Activated T-helper 1 cell treated with anti-CD3 and anti-CD28 coated beads, Interleukin-12 subunit alpha, Interleukin-12 subunit beta, Interleukin-2, Interleukin-4 antibody, amounts not matched to agents 30 ng/mL and 10 ng/mL and 1 ng/mL, durations not matched to agents 14 hours and 24 hours and 36 hours (primary cell): ENCODE measurements at regions not wholly inside any gene's neighbourhood (a gene's known extent, or its start where the extent isn't known, plus 50 kb on each side); places are given as distances from the start of the nearest gene placed in this dataset.

Source experiments
- DNase-seq: peaks from one replicate; pipeline ENCODE4 v3.0.0; 2021; ENCODE audit warnings: low spot score
- H3K27ac Mint-ChIP-seq: one replicate; pipeline ENCODE4 v1.8.0; 2021; ENCODE audit warnings: mild to moderate bottlenecking, mixed read lengths
- H3K27me3 Mint-ChIP-seq: one replicate; pipeline ENCODE4 v1.8.0; 2022; ENCODE audit warnings: mild to moderate bottlenecking, moderate library complexity, mixed read lengths; ENCODE audit not compliant: insufficient read depth
- H3K36me3 Mint-ChIP-seq: one replicate; pipeline ENCODE4 v1.8.0; 2021; ENCODE audit warnings: low read depth, mixed read lengths
- H3K4me1 Mint-ChIP-seq: one replicate; pipeline ENCODE4 v1.8.0; 2021; ENCODE audit warnings: low read depth, mixed read lengths
- H3K4me3 Mint-ChIP-seq: one replicate; pipeline ENCODE4 v1.8.0; 2021; ENCODE audit warnings: mild to moderate bottlenecking, moderate library complexity, mixed read lengths
- H3K9me3 Mint-ChIP-seq: one replicate; pipeline ENCODE4 v1.8.0; 2021; ENCODE audit warnings: mixed read lengths
- intact Hi-C: fragments of 100-400 bp; cut with micrococcal nuclease; formaldehyde crosslinking; loops from one replicate; pipeline ENCODE4 v1.15.1; 2024

DNA sequence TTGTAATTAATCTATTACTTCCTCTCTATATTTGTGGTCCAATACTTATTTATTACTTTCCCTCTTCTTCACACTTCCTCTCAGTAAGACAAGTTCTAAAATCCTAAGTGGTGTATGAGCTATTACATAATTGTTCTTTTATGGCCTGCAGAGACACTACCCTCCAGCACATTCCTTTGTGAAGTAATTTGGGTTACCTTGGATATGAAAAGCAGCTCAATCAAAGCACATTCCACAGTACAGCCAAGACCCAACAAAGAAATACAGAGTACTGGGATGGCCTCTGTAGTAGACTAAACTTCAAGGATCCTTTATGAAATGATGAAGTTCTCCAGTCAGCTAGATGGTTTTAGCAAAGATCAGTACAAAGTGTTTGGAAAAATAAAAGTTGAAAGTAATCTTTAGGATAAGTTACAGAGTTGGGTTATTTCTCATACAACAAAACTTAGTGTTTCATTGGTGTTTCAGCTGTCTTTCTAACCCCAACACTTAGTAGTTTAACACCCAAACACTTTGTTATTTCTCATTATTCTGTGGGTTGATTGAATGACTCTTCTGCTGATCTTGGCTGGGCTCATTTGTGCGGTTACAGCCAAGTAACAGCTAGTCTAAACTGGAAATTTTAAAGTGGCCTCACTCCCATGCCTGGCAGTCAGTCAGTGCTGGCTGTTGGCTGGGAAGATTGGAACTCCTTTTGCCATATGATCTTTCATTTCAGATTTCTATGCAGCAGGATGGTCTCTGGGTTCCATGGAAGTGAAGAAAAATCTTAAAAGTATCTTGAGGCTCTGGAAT lies 161.5 kb upstream of the POU3F2 start:
- no peak overlapping the region for H3K27ac Mint-ChIP-seq
- no peaks in the 10 kb centered on the region for H3K4me1 Mint-ChIP-seq
- no peaks in the 10 kb centered on the region for H3K36me3 Mint-ChIP-seq
- intact Hi-C loops, result no loop called here
- H3K9me3 Mint-ChIP-seq, result no peaks in the 10 kb centered on the region
- H3K4me3 Mint-ChIP-seq, result no peak overlapping the region
- no peak for DNase-seq
- H3K27me3 Mint-ChIP-seq, result peaks cover 4% of the 10 kb centered on the region

GRCh38 chr6:98678481-98678880 lies 155.9 kb upstream of the POU3F2 start:
- Mint-ChIP-seq H3K9me3 (no peaks in the 10 kb centered on the region), H3K4me1 (no peaks in the 10 kb centered on the region), H3K4me3 (no peak overlapping the region), H3K36me3 (no peaks in the 10 kb centered on the region), H3K27me3 (peaks cover 4% of the 10 kb centered on the region), H3K27ac (no peak overlapping the region)
- intact Hi-C loops, result no loop called here
- no peak for DNase-seq

DNA sequence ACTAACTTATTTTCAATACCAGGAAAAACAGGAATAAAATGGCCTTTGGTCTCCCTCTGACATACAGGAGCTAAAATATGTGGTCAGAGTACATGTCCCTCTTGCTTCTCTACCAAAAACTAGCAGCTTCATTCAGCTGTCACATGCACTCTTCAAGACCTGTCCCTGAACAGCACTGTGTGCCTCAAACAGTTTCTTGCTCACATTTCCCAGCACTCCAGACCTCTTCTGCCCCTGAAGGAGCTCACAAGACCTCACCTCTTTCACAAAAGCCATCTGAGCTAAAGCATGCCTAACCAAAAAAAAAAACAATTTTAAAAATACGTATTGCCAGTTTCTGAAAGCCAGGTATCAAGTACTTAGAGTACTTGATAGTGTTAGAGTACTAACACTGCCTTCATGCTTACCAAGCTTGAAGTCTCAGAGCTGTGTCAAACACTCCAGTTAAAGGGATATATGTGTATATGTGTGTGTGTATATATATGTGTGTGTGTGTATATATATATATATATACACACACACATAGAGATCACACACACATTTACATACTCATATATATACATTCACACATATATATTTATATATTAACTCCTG lies 148.3 kb upstream of the POU3F2 start:
- Mint-ChIP-seq H3K36me3 (no peaks in the 10 kb centered on the region), H3K27me3 (peaks cover 4% of the 10 kb centered on the region), H3K4me1 (no peaks in the 10 kb centered on the region), H3K27ac (no peak overlapping the region), H3K4me3 (no peak overlapping the region), H3K9me3 (no peaks in the 10 kb centered on the region)
- DNase-seq, result no peak
- intact Hi-C loops, result no loop called here

DNA sequence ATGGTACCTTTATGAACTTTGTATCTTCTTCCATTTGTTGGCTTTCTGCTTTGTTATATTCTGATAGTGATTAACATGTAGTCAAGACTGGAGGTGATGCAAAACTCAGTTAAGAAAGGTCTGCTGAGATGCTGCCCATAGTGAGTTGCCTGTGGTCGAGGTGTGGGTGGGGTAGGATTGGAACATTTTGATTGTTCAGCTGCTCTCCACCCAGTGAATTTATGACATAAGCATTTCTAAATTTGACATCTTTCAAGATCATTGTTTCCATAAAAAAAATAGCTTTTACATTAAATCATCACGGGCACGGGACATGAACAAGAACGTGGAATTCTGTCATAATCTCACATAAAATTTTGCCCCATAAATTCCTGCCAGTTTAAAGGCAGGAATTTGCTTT lies 146.6 kb upstream of the POU3F2 start:
- intact Hi-C loops, result no loop called here
- H3K4me3 Mint-ChIP-seq, result no peak overlapping the region
- no peaks in the 10 kb centered on the region for H3K9me3 Mint-ChIP-seq
- H3K36me3 Mint-ChIP-seq, result no peaks in the 10 kb centered on the region
- H3K4me1 Mint-ChIP-seq, result no peaks in the 10 kb centered on the region
- H3K27ac Mint-ChIP-seq, result no peak overlapping the region
- DNase-seq, result no peak
- peaks cover 4% of the 10 kb centered on the region for H3K27me3 Mint-ChIP-seq

DNA sequence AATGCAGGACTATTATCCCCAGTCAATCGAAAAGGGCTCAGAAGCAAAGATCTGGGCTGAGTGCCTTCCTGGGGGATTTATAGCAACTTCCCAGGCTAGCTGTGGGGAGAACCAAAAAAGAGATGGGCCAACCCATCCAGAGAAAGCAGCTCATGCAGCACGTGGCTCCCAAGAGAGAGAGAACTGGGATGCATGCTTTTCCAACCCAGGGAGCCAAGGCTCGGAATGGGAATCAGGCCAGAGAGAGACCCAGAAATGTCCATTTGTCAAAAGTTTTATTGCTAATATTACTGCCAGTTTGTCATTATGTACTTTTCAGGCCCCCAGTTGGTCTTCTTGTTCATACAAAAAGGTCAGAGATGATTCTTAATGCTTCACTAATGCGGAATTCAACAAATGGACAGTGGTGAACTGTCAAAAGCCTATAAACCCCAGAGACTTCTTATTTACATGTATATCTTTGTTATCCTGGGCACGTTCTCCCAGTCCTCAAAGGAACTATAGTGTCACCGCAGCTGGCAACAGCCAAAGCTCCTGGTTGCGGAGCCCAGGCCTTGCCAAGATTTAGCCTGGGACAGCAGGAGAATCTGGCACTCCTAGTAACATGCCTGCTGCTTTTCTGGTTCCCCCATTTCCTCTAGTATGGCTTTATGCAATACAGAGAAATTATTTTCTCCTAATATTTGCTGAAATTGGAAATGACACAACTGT lies 139.1 kb upstream of the POU3F2 start:
- Mint-ChIP-seq H3K9me3 (no peaks in the 10 kb centered on the region), H3K4me1 (no peaks in the 10 kb centered on the region), H3K4me3 (no peak overlapping the region), H3K27ac (no peak overlapping the region), H3K27me3 (no peaks in the 10 kb centered on the region), H3K36me3 (no peaks in the 10 kb centered on the region)
- no peak for DNase-seq
- intact Hi-C loops, result no loop called here

DNA sequence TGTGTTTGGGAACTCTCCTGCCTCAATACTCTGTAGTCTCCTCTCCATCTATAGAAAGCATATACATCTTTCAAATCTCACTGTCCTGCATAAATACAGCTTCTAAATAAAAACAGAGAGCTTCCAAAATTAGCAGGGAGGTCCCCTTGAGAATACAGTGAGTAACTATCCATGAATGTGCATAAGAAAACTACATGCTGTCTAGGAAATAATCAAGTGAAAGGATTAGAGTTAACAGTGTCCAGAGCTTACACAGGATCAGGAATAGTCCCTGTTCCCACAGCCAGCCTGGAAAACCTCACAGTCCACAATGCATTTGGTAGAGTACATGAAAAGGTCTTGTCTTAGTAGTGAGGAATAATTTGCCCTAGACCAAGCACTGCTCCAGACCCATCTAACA lies 123.0 kb upstream of the POU3F2 start:
- no peaks in the 10 kb centered on the region for H3K4me1 Mint-ChIP-seq
- H3K4me3 Mint-ChIP-seq, result no peak overlapping the region
- H3K9me3 Mint-ChIP-seq, result no peaks in the 10 kb centered on the region
- no peak for DNase-seq
- no peaks in the 10 kb centered on the region for H3K27me3 Mint-ChIP-seq
- intact Hi-C loops, result no loop called here
- H3K36me3 Mint-ChIP-seq, result no peaks in the 10 kb centered on the region
- no peak overlapping the region for H3K27ac Mint-ChIP-seq

DNA sequence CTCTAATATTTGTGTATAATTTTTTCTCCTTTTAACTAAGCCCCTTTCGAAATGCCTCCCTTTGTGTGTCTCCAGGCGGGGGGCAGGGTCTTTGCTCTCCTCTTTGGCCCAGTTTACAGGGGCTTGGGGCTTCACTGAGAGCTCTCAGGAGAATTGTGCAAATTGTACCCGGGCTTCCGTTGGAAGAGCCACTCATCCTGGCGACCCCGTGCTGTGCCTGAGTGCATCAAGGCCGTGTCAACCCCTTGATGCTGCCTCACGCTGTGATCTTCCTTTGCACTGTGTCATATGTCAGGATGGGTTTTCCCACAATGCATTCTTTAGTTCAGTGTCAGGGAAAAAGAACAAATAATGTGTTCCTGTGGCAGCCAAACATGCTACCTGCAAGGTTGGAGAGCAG lies 118.0 kb upstream of the POU3F2 start:
- Mint-ChIP-seq H3K27ac (no peak overlapping the region), H3K4me3 (no peak overlapping the region), H3K27me3 (peaks cover 3% of the 10 kb centered on the region), H3K9me3 (no peaks in the 10 kb centered on the region), H3K4me1 (no peaks in the 10 kb centered on the region), H3K36me3 (no peaks in the 10 kb centered on the region)
- intact Hi-C loops, result no loop called here
- no peak for DNase-seq

DNA sequence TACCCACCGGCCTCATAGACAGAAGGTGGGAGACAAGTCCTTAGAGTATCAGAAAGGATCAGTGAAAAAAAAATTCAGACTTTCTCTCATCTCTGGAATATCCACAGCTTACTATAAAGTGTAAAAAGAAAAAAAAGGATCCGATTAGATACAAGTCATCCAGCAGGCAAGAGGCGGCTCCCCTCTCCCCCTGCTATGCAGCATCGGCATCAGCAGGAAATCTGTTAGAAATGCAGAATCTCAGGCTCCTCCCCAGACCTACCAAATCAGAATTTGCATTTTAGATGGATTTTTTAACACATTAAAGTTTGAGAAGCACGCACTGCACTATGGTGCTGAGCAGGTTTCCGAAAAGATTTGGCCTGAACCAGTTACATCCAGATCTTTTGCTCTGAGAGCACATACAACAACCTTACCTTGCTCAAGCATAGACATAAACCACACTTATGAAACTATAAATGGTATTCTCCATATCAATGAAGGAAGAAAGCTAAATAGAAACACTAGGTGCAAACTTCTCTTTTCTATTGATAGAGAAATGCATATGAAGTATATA lies 117.0 kb upstream of the POU3F2 start:
- no peak for DNase-seq
- Mint-ChIP-seq H3K27ac (no peak overlapping the region), H3K36me3 (no peaks in the 10 kb centered on the region), H3K27me3 (peaks cover 3% of the 10 kb centered on the region), H3K4me1 (no peaks in the 10 kb centered on the region), H3K9me3 (no peaks in the 10 kb centered on the region), H3K4me3 (no peak overlapping the region)
- intact Hi-C loops, result no loop called here

DNA sequence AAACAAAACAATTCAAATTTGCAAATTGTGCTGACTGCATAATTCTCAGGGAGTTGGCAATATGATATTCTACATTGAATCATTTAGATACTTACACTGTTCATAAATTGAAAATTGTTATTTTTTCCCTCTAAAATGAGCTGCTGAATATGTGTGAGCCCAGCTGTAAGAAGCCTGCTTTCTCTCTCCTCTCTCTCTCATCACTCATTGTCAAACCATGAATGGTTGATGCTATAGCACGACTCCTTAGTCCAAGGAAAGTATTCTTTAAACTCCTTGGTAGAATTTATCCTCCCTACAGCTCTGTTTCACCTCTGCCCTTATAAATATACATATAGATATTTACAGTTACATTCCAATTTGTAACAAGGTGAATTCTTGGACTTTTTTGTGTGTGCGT lies 116.4 kb upstream of the POU3F2 start:
- no peak overlapping the region for H3K27ac Mint-ChIP-seq
- no peak overlapping the region for H3K4me3 Mint-ChIP-seq
- no peaks in the 10 kb centered on the region for H3K9me3 Mint-ChIP-seq
- peaks cover 3% of the 10 kb centered on the region for H3K27me3 Mint-ChIP-seq
- H3K4me1 Mint-ChIP-seq, result no peaks in the 10 kb centered on the region
- no peak for DNase-seq
- intact Hi-C loops, result no loop called here
- no peaks in the 10 kb centered on the region for H3K36me3 Mint-ChIP-seq

DNA sequence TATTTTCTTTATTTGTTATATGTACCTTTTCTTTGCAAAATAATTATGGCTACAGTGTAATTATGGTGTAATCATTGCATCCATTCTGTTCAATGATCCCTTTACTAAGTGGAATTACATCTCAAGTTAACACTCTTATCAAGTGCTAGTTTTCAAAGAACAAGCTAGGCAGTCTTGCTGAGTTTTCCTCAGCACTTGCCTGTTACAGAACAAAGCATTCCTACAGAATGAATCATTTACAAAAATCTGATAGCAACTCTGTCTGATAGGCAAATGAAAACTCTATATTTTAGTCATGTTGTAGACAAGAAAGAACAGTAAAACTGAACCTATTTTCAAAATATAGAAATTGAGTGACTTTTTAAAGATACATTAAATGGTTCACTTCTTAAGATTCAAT lies 109.8 kb upstream of the POU3F2 start:
- no peak overlapping the region for H3K27ac Mint-ChIP-seq
- H3K4me1 Mint-ChIP-seq, result no peaks in the 10 kb centered on the region
- intact Hi-C loops, result no loop called here
- no peaks in the 10 kb centered on the region for H3K9me3 Mint-ChIP-seq
- H3K36me3 Mint-ChIP-seq, result no peaks in the 10 kb centered on the region
- no peak overlapping the region for H3K4me3 Mint-ChIP-seq
- H3K27me3 Mint-ChIP-seq, result peaks cover 6% of the 10 kb centered on the region
- no peak for DNase-seq

GRCh38 chr6:98747273-98747672 lies 87.1 kb upstream of the POU3F2 start:
- no peak overlapping the region for H3K4me3 Mint-ChIP-seq

GRCh38 chr6:98747960-98748359 lies 86.4 kb upstream of the POU3F2 start:
- Mint-ChIP-seq H3K9me3 (no peaks in the 10 kb centered on the region), H3K4me3 (no peak overlapping the region), H3K36me3 (no peaks in the 10 kb centered on the region), H3K27ac (no peak overlapping the region), H3K27me3 (peaks cover 2% of the 10 kb centered on the region), H3K4me1 (no peaks in the 10 kb centered on the region)
- no peak for DNase-seq
- intact Hi-C loops, result no loop called here

More at GRCh38 chr6:98747273-98747672, 87.1 kb upstream of the POU3F2 start:
- Mint-ChIP-seq H3K36me3 (no peaks in the 10 kb centered on the region), H3K27ac (no peak overlapping the region), H3K4me1 (no peaks in the 10 kb centered on the region), H3K27me3 (no peaks in the 10 kb centered on the region), H3K9me3 (no peaks in the 10 kb centered on the region)
- DNase-seq, result no peak
- intact Hi-C loops, result no loop called here

DNA sequence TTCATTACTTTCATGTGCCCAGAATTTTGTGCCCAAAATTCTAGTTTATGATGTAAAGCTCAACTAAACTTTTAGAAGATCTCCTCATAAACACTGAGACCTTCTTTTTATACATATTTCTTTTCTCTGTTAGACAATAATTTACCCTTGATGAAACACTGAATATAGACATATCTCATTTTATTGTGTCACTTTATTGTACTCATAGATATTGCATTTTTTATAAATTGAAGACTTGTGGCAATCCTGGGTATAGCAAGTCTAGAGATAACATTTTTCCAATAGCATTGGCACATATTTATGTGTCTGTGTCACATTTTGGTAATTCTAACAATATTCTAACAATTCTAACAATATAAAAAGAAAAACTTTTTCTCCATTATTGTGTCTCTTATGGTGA lies 74.9 kb upstream of the POU3F2 start:
- no peaks in the 10 kb centered on the region for H3K36me3 Mint-ChIP-seq
- DNase-seq, result no peak
- H3K4me3 Mint-ChIP-seq, result no peak overlapping the region
- peaks cover 5% of the 10 kb centered on the region for H3K4me1 Mint-ChIP-seq
- intact Hi-C loops, result no loop called here
- peaks cover 5% of the 10 kb centered on the region for H3K27me3 Mint-ChIP-seq
- H3K27ac Mint-ChIP-seq, result no peak overlapping the region
- no peaks in the 10 kb centered on the region for H3K9me3 Mint-ChIP-seq
